ENCODE measurements at regions not wholly inside any gene's neighbourhood (a gene's known extent, or its start where the extent isn't known, plus 50 kb on each side); places are given as distances from the start of the nearest gene placed in this dataset.

DNA sequence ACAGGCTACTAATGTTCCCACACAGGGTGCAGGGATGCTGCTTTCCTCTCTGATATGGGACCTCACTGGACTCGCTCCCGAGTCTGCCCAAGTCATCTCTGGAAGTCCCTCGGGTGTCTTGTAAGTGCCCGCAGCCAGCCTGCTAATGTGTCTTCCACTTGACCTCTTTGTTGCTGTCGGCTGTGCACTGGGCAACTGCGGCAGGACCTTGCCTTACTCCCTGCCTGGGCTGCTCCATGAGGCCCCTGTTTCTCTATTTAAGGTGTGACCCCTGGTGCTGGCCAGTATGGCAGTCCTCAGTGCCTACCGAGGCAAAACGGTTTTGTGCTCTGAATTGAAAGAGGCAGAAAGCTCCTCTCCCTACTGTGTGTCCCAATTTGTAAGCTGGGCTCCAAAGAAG is 88.8 kb upstream of the DUSP5 start:
- peaks cover 59% of the 10 kb centered on the region for H3K4me1 Mint-ChIP-seq
- H3K27ac Mint-ChIP-seq: no peak overlapping the region

DNA sequence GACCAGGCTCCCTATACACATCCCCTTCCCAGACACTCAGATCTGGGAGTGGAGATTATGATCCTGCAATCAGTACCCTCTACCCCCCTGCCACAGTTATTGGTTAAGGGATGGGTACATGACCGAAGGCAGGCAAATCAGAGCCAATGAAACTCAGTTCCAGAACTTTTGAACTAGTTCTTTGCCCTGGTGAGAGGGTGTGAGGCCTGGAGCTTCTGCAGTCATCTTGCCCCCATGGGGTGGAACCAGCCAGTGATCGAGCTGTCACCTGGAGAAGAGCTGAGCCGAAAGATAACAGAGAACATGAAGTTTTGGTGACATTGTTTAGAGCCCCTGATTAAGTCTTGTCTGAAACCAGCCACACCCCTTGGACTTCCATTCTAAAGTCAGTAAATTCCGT is 88.2 kb upstream of the DUSP5 start:
- H3K4me1 Mint-ChIP-seq: peaks cover 65% of the 10 kb centered on the region
- no peaks in the 10 kb centered on the region for H3K9me3 Mint-ChIP-seq
- no peak overlapping the region for H3K4me3 Mint-ChIP-seq
- no peaks in the 10 kb centered on the region for H3K36me3 Mint-ChIP-seq
- TF ChIP-seq, protein P1, sequence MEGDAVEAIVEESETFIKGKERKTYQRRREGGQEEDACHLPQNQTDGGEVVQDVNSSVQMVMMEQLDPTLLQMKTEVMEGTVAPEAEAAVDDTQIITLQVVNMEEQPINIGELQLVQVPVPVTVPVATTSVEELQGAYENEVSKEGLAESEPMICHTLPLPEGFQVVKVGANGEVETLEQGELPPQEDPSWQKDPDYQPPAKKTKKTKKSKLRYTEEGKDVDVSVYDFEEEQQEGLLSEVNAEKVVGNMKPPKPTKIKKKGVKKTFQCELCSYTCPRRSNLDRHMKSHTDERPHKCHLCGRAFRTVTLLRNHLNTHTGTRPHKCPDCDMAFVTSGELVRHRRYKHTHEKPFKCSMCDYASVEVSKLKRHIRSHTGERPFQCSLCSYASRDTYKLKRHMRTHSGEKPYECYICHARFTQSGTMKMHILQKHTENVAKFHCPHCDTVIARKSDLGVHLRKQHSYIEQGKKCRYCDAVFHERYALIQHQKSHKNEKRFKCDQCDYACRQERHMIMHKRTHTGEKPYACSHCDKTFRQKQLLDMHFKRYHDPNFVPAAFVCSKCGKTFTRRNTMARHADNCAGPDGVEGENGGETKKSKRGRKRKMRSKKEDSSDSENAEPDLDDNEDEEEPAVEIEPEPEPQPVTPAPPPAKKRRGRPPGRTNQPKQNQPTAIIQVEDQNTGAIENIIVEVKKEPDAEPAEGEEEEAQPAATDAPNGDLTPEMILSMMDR (IDR thresholded peaks at IDR 0.05; ENCODE audit: unreplicated experiment): no peak
- no peaks in the 10 kb centered on the region for H3K27me3 Mint-ChIP-seq (ENCODE audit: low read depth)
- DNase-seq (ENCODE audit: low spot score in 2 of 2, unreplicated experiment in 2 of 2): no peak
- H3K27ac Mint-ChIP-seq: peak overlapping the region; percentile 50

More for the DNA sequence above, 88.8 kb upstream of the DUSP5 start:
- DNase-seq (ENCODE audit: low spot score in 2 of 2, unreplicated experiment in 2 of 2): no peak
- Mint-ChIP-seq H3K27me3 (ENCODE audit: low read depth) (no peaks in the 10 kb centered on the region), H3K4me3 (no peak overlapping the region), H3K36me3 (no peaks in the 10 kb centered on the region), H3K9me3 (no peaks in the 10 kb centered on the region)
- TF ChIP-seq, protein P1 (IDR thresholded peaks at IDR 0.05; ENCODE audit: unreplicated experiment): no peak

DNA sequence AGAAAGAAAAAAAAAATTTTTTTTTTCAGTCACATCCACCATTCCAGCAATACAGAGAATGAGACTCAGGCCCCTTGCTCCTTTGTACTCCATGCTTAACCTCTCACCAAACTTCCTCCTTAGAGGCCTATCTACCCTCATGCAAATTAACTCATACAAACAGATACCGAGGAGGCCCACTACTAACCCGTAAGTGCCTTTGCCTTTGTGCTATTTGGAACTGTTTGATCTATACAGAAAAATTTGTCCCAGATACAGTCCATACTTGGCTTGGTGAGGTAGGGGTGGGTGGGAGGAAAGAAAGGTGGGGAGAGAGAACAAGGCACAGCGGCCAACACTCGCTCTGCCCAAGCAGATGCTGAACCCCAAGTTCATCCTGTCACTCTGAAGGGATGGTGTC is 87.8 kb upstream of the DUSP5 start:
- TF ChIP-seq, protein P1 (IDR thresholded peaks at IDR 0.05; ENCODE audit: unreplicated experiment): no peak
- no peaks in the 10 kb centered on the region for H3K9me3 Mint-ChIP-seq
- no peaks in the 10 kb centered on the region for H3K27me3 Mint-ChIP-seq (ENCODE audit: low read depth)
- H3K4me1 Mint-ChIP-seq: peaks cover 68% of the 10 kb centered on the region
- no peak for DNase-seq (ENCODE audit: low spot score in 2 of 2, unreplicated experiment in 2 of 2)
- no peaks in the 10 kb centered on the region for H3K36me3 Mint-ChIP-seq
- no peak overlapping the region for H3K4me3 Mint-ChIP-seq
- peak overlapping the region; percentile 98 for H3K27ac Mint-ChIP-seq

DNA sequence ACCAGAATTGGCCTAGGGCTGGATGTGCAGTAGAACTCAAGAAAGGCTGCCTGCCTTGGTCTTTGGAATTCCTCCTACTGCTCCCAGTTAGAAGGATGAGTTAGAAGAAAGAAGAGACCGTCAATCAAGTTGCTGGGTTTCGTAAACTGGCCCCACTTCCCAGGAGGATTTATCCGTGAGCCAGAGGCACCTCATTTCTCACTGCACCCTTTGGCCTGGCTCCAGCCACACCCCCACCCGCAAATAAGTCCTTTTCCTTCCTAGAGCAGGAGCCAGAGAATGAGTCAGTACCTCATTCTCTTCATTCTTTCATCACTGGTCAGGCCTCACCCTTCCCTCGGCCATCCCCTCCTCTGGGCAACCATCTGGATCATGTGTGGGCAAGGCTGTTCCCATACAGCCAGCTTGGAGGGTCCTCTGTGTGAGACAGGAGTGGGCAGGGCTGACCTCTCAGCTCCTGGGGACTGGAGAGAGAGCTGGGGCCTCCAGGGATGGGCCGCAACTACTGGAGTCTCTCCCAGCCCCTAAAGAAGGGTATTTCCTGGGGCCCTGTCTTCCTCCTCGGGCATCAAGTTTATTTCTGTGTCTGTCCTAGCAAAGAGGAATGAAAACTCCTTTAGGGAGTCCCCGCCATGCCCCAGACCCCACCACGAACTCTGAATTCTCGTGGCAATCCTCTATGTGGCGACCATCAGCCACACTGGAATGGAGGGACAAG is 87.2 kb upstream of the DUSP5 start:
- Mint-ChIP-seq H3K27me3 (ENCODE audit: low read depth) (no peaks in the 10 kb centered on the region), H3K9me3 (no peaks in the 10 kb centered on the region), H3K4me3 (no peak overlapping the region), H3K4me1 (peaks cover 65% of the 10 kb centered on the region), H3K27ac (peak overlapping the region; percentile 98), H3K36me3 (no peaks in the 10 kb centered on the region)
- peak in 1 of 2 experiments; percentile 65 for DNase-seq (ENCODE audit: low spot score in 2 of 2, unreplicated experiment in 2 of 2)
- TF ChIP-seq, protein P1 (IDR thresholded peaks at IDR 0.05; ENCODE audit: unreplicated experiment): no peak

DNA sequence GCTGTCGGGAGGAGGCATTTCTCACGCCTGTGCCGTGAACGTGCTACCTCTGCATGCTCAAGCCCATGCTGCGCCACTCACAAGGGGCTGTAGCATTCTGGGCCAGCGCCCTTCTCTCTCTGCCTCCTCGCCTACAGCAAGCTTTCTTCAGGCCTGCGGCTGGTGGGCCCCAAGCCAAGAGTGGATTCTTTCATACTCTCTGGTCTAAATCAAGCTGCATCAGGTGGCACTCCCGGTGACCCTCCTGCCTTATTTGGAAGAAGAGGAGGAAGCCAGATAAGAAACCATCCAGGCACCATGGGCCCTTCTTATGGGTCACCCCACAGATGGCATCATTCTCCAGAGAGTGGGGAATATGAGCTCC is 86.7 kb upstream of the DUSP5 start:
- Mint-ChIP-seq H3K9me3 (no peaks in the 10 kb centered on the region), H3K27me3 (ENCODE audit: low read depth) (no peaks in the 10 kb centered on the region), H3K4me1 (peaks cover 61% of the 10 kb centered on the region), H3K27ac (peak overlapping the region; percentile 98), H3K4me3 (no peak overlapping the region), H3K36me3 (no peaks in the 10 kb centered on the region)
- DNase-seq (ENCODE audit: low spot score in 2 of 2, unreplicated experiment in 2 of 2): peak; percentile 35 to 72
- TF ChIP-seq, protein P1 (IDR thresholded peaks at IDR 0.05; ENCODE audit: unreplicated experiment): no peak

Data from mesothelial cell of epicardium (in vitro differentiated cells).